ENCODE measurements at regions not wholly inside any gene's neighbourhood (a gene's known extent, or its start where the extent isn't known, plus 50 kb on each side); places are given as distances from the start of the nearest gene placed in this dataset.

DNA sequence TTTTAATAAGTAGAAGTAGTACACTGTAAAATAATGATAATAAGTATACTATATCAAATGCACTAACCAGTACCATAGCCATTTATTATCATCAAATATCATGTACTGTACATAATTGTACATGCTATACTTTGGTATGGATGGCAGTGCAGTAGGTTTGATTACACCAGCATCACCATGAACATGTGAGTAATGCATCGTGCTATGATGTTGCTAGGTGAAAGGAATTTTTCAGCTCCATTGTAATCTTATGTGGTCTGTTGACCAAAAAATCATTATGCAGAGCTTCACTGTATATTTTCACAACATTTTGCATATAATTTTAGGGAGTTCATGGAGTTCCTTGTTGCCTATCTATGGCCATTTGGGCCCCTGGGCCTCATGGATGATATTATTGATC is 72.2 kb upstream of the HMHB1 start:
- TF ChIP-seq POLR2A (IDR thresholded peaks at IDR 0.05) = no peak
- TF ChIP-seq, protein P1, sequence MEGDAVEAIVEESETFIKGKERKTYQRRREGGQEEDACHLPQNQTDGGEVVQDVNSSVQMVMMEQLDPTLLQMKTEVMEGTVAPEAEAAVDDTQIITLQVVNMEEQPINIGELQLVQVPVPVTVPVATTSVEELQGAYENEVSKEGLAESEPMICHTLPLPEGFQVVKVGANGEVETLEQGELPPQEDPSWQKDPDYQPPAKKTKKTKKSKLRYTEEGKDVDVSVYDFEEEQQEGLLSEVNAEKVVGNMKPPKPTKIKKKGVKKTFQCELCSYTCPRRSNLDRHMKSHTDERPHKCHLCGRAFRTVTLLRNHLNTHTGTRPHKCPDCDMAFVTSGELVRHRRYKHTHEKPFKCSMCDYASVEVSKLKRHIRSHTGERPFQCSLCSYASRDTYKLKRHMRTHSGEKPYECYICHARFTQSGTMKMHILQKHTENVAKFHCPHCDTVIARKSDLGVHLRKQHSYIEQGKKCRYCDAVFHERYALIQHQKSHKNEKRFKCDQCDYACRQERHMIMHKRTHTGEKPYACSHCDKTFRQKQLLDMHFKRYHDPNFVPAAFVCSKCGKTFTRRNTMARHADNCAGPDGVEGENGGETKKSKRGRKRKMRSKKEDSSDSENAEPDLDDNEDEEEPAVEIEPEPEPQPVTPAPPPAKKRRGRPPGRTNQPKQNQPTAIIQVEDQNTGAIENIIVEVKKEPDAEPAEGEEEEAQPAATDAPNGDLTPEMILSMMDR (IDR thresholded peaks at IDR 0.05) = no peak
- Histone ChIP-seq H3K27me3 (no peaks in the 10 kb centered on the region), H3K9me3 (no peaks in the 10 kb centered on the region), H3K4me1 (no peaks in the 10 kb centered on the region), H3K36me3 (ENCODE audit: low read depth, missing control alignments) (no peaks in the 10 kb centered on the region), H3K27ac (no peak overlapping the region), H3K4me3 (no peak overlapping the region)
- DNase-seq = no peak
- intact Hi-C loops (cut with DNase I; ENCODE audit: low total_unique reads) = no loop called here
- 98 to 100% methylated on average over 1 of the region's 1 CpG for WGBS, 2 donors

GRCh38 chr5:143738417-143739401 is 73.3 kb upstream of the HMHB1 start:
- intact Hi-C loops (cut with DNase I; ENCODE audit: low total_unique reads) = no loop called here

DNA sequence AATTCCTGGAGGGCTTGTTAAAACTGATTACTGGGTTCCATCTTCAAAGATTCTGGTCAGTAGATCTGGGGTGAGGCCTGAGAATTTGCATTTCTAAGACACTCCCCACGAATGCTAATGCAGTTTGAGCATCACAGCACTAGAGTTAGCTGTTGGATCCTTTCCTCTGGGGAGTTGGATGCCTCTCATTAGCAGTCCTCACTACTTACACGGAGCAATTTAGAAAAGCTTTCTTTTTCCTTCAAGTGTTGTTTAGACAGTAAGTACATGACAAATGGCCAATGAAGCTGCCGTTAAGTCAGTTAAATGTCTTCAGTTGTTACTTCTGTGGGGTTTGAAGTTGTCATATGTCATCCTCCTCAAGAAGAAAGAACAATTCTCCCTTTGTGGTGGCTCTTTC is 74.9 kb upstream of the HMHB1 start:
- WGBS, 2 donors = 47 to 55% methylated on average over 3 of the region's 3 CpGs
- TF ChIP-seq POLR2A (IDR thresholded peaks at IDR 0.05) = no peak
- TF ChIP-seq, protein P1 (IDR thresholded peaks at IDR 0.05) = no peak

More at GRCh38 chr5:143738417-143739401, 73.3 kb upstream of the HMHB1 start:
- Histone ChIP-seq H3K4me1 (no peaks in the 10 kb centered on the region), H3K36me3 (ENCODE audit: low read depth, missing control alignments) (no peaks in the 10 kb centered on the region), H3K4me3 (no peak overlapping the region), H3K27ac (no peak overlapping the region), H3K27me3 (no peaks in the 10 kb centered on the region), H3K9me3 (no peaks in the 10 kb centered on the region)
- WGBS, 2 donors = 93 to 98% methylated on average over 2 of the region's 2 CpGs
- DNase-seq = no peak
- TF ChIP-seq POLR2A (IDR thresholded peaks at IDR 0.05) = no peak
- TF ChIP-seq, protein P1 (IDR thresholded peaks at IDR 0.05) = no peak

DNA sequence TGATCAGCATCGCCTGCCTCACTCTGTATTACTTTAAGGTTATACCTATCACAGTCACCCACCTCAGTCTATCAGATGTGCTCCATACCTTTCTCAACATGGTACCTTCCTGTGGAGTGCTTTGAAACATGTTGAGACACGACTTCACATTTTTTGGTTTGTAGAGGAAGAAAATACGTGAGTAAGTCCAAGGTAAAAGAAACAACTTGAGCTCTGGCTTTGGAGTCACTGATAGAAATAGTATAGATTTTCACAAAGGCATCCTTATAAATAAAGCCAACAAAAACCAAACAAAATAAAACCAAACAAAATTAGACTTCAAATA is 77.5 kb upstream of the HMHB1 start:
- H3K4me3 ChIP-seq = no peak overlapping the region
- H3K4me1 ChIP-seq = no peaks in the 10 kb centered on the region
- WGBS, 2 donors = 88 to 93% methylated on average over 3 of the region's 3 CpGs
- H3K27ac ChIP-seq = no peak overlapping the region
- no peaks in the 10 kb centered on the region for H3K9me3 ChIP-seq
- no peaks in the 10 kb centered on the region for H3K27me3 ChIP-seq
- TF ChIP-seq, protein P1 (IDR thresholded peaks at IDR 0.05) = no peak
- no peak for TF ChIP-seq POLR2A (IDR thresholded peaks at IDR 0.05)
- no peaks in the 10 kb centered on the region for H3K36me3 ChIP-seq (ENCODE audit: low read depth, missing control alignments)
- intact Hi-C loops (cut with DNase I; ENCODE audit: low total_unique reads) = no loop called here
- no peak for DNase-seq

More for the DNA sequence above, 74.9 kb upstream of the HMHB1 start:
- no peaks in the 10 kb centered on the region for H3K27me3 ChIP-seq
- H3K27ac ChIP-seq = no peak overlapping the region
- no peaks in the 10 kb centered on the region for H3K4me1 ChIP-seq
- no peaks in the 10 kb centered on the region for H3K9me3 ChIP-seq
- H3K36me3 ChIP-seq (ENCODE audit: low read depth, missing control alignments) = no peaks in the 10 kb centered on the region
- H3K4me3 ChIP-seq = no peak overlapping the region
- DNase-seq = no peak
- intact Hi-C loops (cut with DNase I; ENCODE audit: low total_unique reads) = no loop called here
